Colonic mucosa (tissue), 4 donors: ENCODE measurements at regions not wholly inside any gene's neighbourhood (a gene's known extent, or its start where the extent isn't known, plus 50 kb on each side); places are given as distances from the start of the nearest gene placed in this dataset.

Experiments used
- DNase-seq: peaks from one replicate; pipeline ENCODE4 v3.0.0-alpha.2; 2020
- H3K27ac ChIP-seq: fragments of 200-600 bp; one replicate; pipeline ENCODE4 v1.8.0; 2021
- H3K27me3 ChIP-seq: fragments of 200-600 bp; one replicate; pipeline ENCODE4 v1.8.0; 2021
- H3K36me3 ChIP-seq: fragments of 200-600 bp; one replicate; pipeline ENCODE4 v1.8.0; 2021
- H3K4me1 ChIP-seq: fragments of 200-600 bp; one replicate; pipeline ENCODE4 v1.8.0; 2021; ENCODE audit warnings: mild to moderate bottlenecking
- H3K4me3 ChIP-seq: fragments of 200-600 bp; one replicate; pipeline ENCODE4 v1.8.0; 2021
- H3K9ac ChIP-seq, 2 donors: one replicate each; pipeline ENCODE4 v1.7.0; 2013; ENCODE audit warnings: control low read depth in 2 of 2, low read depth in 2 of 2, low read length in 2 of 2
- H3K9me3 ChIP-seq: fragments of 200-600 bp; one replicate; pipeline ENCODE4 v1.8.0; 2021
- CTCF ChIP-seq: fragments of 200-600 bp; IDR thresholded peaks from one replicate; pipeline ENCODE4 v1.8.0; 2022; ENCODE audit warnings: antibody characterized with exemption, mild to moderate bottlenecking
- intact Hi-C: fragments of 100-400 bp; cut with DNase I; formaldehyde crosslinking; loops from one replicate; pipeline ENCODE4 v1.14.1; 2022
- donor health status: healthy.
- donor health status: DM: no; HTN: no; CAD: no.
- donor health status: DM: no; HTN: no; CAD: no.

DNA sequence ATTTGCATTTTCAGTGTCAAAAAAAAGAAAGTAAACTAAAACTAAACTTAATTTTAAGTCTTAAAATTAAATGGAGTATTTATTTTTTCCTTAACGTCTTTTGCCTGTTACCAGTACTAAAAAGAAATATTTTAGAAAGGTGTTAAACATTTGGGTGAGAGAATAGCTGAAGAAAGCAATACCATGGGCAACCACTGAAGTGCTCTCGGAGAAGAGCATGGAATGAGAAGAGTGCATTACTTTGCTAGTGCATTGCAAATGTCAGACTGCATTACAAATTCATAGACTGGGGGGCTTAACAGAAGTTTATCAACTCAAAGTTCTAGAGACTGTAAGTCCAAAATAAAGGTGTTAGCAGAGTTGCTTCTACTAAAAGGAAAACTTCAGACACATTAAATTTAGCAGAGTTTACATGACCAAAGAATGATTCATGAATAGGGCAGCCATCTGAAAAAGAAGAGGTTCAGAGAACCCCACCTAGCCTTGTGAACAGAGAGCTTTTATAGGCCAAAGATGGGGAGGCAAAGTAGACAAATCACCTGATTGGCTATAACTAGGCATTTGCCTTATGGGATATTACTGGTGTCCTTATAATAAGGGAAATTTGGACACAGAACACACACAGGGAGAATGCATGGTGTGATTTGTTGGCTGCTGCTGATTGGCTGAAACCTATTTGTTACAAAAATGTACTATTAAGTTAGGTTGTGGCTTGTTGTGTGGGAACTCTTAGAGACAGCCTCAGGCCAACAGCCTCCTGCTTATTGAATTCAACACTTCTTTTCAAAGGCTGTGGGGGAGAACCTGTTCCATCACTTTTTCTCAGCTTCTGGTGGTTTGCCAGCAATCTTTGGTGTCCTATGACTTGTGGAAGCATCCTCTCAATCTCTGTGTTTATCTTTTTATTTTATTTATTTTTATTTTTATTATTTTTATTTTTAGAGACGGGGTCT, 106.7 kb upstream of the RREB1 start:
- no peaks in the 10 kb centered on the region for H3K27me3 ChIP-seq
- no peaks in the 10 kb centered on the region for H3K9me3 ChIP-seq
- intact Hi-C loops = no loop called here
- H3K9ac ChIP-seq = no peak overlapping the region
- H3K4me3 ChIP-seq = no peak overlapping the region
- no peaks in the 10 kb centered on the region for H3K36me3 ChIP-seq
- no peak for TF ChIP-seq CTCF
- no peak for DNase-seq
- H3K4me1 ChIP-seq = no peaks in the 10 kb centered on the region
- no peak overlapping the region for H3K27ac ChIP-seq

- H3K9me3 ChIP-seq = no peaks in the 10 kb centered on the region
- no peak overlapping the region for H3K9ac ChIP-seq
- no peak overlapping the region for H3K4me3 ChIP-seq
- intact Hi-C loops = no loop called here
- no peaks in the 10 kb centered on the region for H3K36me3 ChIP-seq
- no peaks in the 10 kb centered on the region for H3K4me1 ChIP-seq
- no peak for DNase-seq
- no peak for TF ChIP-seq CTCF
- no peak overlapping the region for H3K27ac ChIP-seq
- no peaks in the 10 kb centered on the region for H3K27me3 ChIP-seq
Observed at GRCh38 chr6:7003041-7003440, 104.7 kb upstream of the RREB1 start.

DNA sequence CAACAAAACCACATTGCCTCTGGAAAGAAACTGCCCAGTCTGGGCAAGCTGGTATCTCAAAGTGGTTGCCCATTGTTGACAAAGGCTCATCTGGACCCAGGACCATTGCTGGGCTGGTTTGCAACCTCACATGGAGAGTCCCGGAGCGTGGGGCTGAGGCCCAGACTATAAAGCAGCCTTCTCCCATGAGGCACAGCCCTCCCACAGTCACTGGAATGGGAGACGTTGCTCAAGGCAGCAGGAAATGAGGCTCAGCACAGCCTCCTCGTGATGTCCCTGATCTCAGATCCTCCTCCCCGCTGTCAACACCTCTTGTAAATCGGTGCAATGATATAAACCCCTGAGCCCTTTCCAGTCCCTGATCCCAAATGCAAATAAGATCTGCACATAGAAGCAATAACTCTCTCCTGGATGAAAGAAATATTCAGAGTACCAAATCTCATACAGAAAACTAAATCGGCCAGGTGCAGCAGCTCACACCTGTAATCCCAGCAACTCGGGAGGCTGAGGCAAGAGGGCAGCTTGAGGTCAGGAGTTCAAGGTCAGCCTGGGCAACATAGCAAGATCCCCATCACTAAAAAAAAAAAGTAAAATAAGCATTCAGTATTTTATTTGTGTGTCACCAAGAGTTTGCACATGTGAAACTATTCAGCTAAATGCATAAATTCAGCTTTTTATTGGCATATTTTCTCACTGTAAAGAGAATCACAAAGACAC, 103.0 kb upstream of the RREB1 start:
- H3K27me3 ChIP-seq = no peaks in the 10 kb centered on the region
- intact Hi-C loops = no loop called here
- H3K9ac ChIP-seq = no peak overlapping the region
- no peak for TF ChIP-seq CTCF
- H3K4me1 ChIP-seq = no peaks in the 10 kb centered on the region
- no peak for DNase-seq
- H3K27ac ChIP-seq = no peak overlapping the region
- H3K4me3 ChIP-seq = no peak overlapping the region
- H3K36me3 ChIP-seq = no peaks in the 10 kb centered on the region
- no peaks in the 10 kb centered on the region for H3K9me3 ChIP-seq

DNA sequence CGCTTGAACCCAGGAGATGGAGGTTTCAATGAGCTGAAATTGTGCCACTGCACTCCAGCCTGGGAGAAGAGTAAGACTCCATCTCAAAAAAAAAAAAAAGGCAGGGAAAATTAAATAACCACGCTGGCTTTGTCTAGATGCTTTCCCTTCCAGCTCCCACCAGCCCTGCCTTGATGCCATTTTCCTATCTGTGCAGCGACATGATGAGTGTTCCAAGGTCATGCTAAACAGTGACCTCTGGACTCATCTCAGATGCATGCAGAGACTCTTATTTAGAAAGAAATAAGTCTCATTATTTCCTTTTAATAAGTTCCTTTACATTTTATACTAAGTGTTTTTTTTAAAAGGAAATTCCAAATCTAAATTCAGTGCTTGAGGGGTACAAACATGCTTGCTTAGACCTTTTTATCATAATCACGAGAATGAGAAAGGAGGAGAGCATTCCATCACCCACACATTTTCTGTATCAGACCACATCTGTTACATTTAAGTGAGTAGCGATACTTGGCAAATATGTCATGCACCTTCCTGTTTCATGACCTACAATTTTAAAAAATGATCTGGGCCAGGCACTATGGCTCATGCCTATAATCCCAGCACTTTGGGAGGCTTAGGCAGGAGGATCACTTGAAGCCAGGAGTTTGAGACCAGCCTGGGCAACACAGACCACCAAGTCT, 101.1 kb upstream of the RREB1 start:
- no peak overlapping the region for H3K27ac ChIP-seq
- H3K9me3 ChIP-seq = no peaks in the 10 kb centered on the region
- H3K27me3 ChIP-seq = no peaks in the 10 kb centered on the region
- intact Hi-C loops = no loop called here
- H3K36me3 ChIP-seq = no peaks in the 10 kb centered on the region
- TF ChIP-seq CTCF = no peak
- DNase-seq = no peak
- no peak overlapping the region for H3K4me3 ChIP-seq
- H3K4me1 ChIP-seq = no peaks in the 10 kb centered on the region
- H3K9ac ChIP-seq = no peak overlapping the region

GRCh38 chr6:7008451-7008988, 99.2 kb upstream of the RREB1 start:
- no peak overlapping the region for H3K9ac ChIP-seq
- no peaks in the 10 kb centered on the region for H3K36me3 ChIP-seq
- no peak for DNase-seq
- no peak overlapping the region for H3K4me3 ChIP-seq
- no peaks in the 10 kb centered on the region for H3K4me1 ChIP-seq
- no peak for TF ChIP-seq CTCF
- intact Hi-C loops = no loop called here
- no peaks in the 10 kb centered on the region for H3K9me3 ChIP-seq
- no peaks in the 10 kb centered on the region for H3K27me3 ChIP-seq
- no peak overlapping the region for H3K27ac ChIP-seq
